NT2/D1 (cell line): ENCODE measurements at regions not wholly inside any gene's neighbourhood (a gene's known extent, or its start where the extent isn't known, plus 50 kb on each side); places are given as distances from the start of the nearest gene placed in this dataset.

Experiments used
- SUZ12 ChIP-seq: IDR thresholded peaks from 2 replicates; pipeline ENCODE4 v1.6.1; 2011; ENCODE audit not compliant: insufficient read length, insufficient read depth; ENCODE audit errors: extremely low read depth
- YY1 ChIP-seq: IDR thresholded peaks from 2 replicates; pipeline ENCODE4 v1.6.1; 2011; ENCODE audit not compliant: insufficient read length, insufficient read depth
- ZNF274 ChIP-seq: IDR thresholded peaks from 2 replicates; pipeline ENCODE4 v1.6.1; 2011; ENCODE audit warnings: mild to moderate bottlenecking, low read depth, low read length

GRCh38 chr3:82000350-82000749 lies 238.9 kb upstream of the GBE1 start:
- no peak for TF ChIP-seq SUZ12
- TF ChIP-seq ZNF274 = no peak
- TF ChIP-seq YY1 = no peak
